SK-N-SH (cell line): ENCODE measurements at regions not wholly inside any gene's neighbourhood (a gene's known extent, or its start where the extent isn't known, plus 50 kb on each side); places are given as distances from the start of the nearest gene placed in this dataset.

Experiments
- CTCF ChIP-seq: fragments of 200-600 bp; sonication (generic); IDR thresholded peaks from 2 replicates; pipeline ENCODE4 v1.6.1; 2017; ENCODE audit warnings: antibody characterized with exemption, mild to moderate bottlenecking, moderate library complexity
- EP300 ChIP-seq, 2 experiments: IDR thresholded peaks; 2 replicates each; pipeline versions ENCODE4 v1.4.0 to v1.6.1; 2012; ENCODE audit warnings: borderline replicate concordance in 1 of 2, low read depth in 1 of 2, low read length in 1 of 2

- TF ChIP-seq EP300 (IDR thresholded peaks at IDR 0.05; ENCODE audit: borderline replicate concordance in 1 of 2, low read depth in 1 of 2, low read length in 1 of 2): no peak
- no peak for TF ChIP-seq CTCF
These were observed 58.9 kb upstream of the EPCAM start for GRCh38 chr2:47309952-47310800.
